ENCODE measurements at regions not wholly inside any gene's neighbourhood (a gene's known extent, or its start where the extent isn't known, plus 50 kb on each side); places are given as distances from the start of the nearest gene placed in this dataset.

DNA sequence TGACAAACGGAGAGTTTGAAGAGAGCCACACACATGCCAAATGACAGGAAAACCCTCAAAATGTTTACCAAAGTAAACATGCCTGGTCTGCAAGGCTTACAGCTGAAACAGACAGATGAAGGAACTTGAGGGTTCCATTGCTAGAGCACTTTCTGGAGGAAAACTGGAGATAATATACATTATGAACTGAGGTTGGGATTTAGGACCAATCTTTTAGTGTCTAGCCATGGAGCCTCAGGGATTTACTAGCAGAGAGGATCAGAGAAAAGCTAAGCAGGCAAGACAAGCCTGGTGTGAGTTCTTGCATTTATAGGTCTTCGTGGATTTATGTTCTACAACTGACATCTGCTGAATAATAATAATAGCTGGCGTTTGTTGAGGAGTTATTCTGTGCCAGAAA, 205.3 kb downstream of the AEBP2 start:
- no peaks in the 10 kb centered on the region for H4K20me1 ChIP-seq (ENCODE audit: insufficient read depth, low read length)
- no peaks in the 10 kb centered on the region for H3K79me2 ChIP-seq (ENCODE audit: low read length)
- no peak overlapping the region for H3K4me3 ChIP-seq (ENCODE audit: low read length)
- H3K9me3 ChIP-seq (ENCODE audit: insufficient read depth, low read length), result no peaks in the 10 kb centered on the region
- no peak overlapping the region for H3K27ac ChIP-seq (ENCODE audit: low read length)
- H3K27me3 ChIP-seq (ENCODE audit: low read depth, low read length), result no peaks in the 10 kb centered on the region
- no peaks in the 10 kb centered on the region for H3K36me3 ChIP-seq (replicated peaks; ENCODE audit: low read depth, low read length)
- TF ChIP-seq CTCF (IDR thresholded peaks at IDR 0.05; ENCODE audit: low read depth, low read length) (no peak), EZH2phosphoT487 (IDR thresholded peaks at IDR 0.05; ENCODE audit: low read depth) (no peak)
- H3K4me1 ChIP-seq (ENCODE audit: low read length), result no peaks in the 10 kb centered on the region
- no peak overlapping the region for H3K9ac ChIP-seq (ENCODE audit: low read length)
- H2AFZ ChIP-seq (ENCODE audit: low read depth, low read length), result no peak overlapping the region
- H3K4me2 ChIP-seq (ENCODE audit: low read length), result no peak overlapping the region

DNA sequence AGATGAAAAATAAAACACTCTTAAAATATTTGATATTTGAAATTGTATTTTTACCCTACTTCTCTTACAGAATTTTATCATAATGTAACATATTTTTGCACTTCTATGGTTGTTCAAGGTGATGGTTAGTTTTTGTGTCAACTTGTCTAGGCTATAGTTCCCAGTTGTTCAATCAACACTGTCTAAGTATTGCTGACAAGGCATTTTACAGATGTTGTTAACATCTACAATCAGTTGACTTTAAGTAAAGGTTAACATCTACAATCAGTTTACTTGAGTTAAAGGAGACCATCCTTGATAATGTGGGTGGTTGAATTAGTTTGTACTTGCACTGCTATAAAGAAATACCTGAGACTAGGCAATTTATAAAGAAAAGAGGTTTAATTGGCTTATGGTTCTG, 206.5 kb downstream of the AEBP2 start:
- Histone ChIP-seq H3K79me2 (ENCODE audit: low read length) (no peaks in the 10 kb centered on the region), H3K27ac (ENCODE audit: low read length) (no peak overlapping the region), H4K20me1 (ENCODE audit: insufficient read depth, low read length) (no peaks in the 10 kb centered on the region), H3K4me1 (ENCODE audit: low read length) (no peaks in the 10 kb centered on the region), H3K27me3 (ENCODE audit: low read depth, low read length) (no peaks in the 10 kb centered on the region), H2AFZ (ENCODE audit: low read depth, low read length) (no peak overlapping the region), H3K9me3 (ENCODE audit: insufficient read depth, low read length) (no peaks in the 10 kb centered on the region), H3K36me3 (replicated peaks; ENCODE audit: low read depth, low read length) (no peaks in the 10 kb centered on the region), H3K4me2 (ENCODE audit: low read length) (no peak overlapping the region), H3K4me3 (ENCODE audit: low read length) (no peak overlapping the region), H3K9ac (ENCODE audit: low read length) (no peak overlapping the region)
- no peak for TF ChIP-seq EZH2phosphoT487 (IDR thresholded peaks at IDR 0.05; ENCODE audit: low read depth)

- H3K4me2 ChIP-seq (ENCODE audit: low read length), result no peak overlapping the region
- H3K4me1 ChIP-seq (ENCODE audit: low read length), result no peaks in the 10 kb centered on the region
- H3K27ac ChIP-seq (ENCODE audit: low read length), result no peak overlapping the region
- H3K9me3 ChIP-seq (ENCODE audit: insufficient read depth, low read length), result no peaks in the 10 kb centered on the region
- no peak for TF ChIP-seq CTCF (IDR thresholded peaks at IDR 0.05; ENCODE audit: low read depth, low read length)
- no peak for TF ChIP-seq EZH2phosphoT487 (IDR thresholded peaks at IDR 0.05; ENCODE audit: low read depth)
- no peak overlapping the region for H2AFZ ChIP-seq (ENCODE audit: low read depth, low read length)
- H3K9ac ChIP-seq (ENCODE audit: low read length), result no peak overlapping the region
- H3K79me2 ChIP-seq (ENCODE audit: low read length), result no peaks in the 10 kb centered on the region
- H3K27me3 ChIP-seq (ENCODE audit: low read depth, low read length), result no peaks in the 10 kb centered on the region
- no peaks in the 10 kb centered on the region for H3K36me3 ChIP-seq (replicated peaks; ENCODE audit: low read depth, low read length)
- no peaks in the 10 kb centered on the region for H4K20me1 ChIP-seq (ENCODE audit: insufficient read depth, low read length)
- H3K4me3 ChIP-seq (ENCODE audit: low read length), result no peak overlapping the region
Measured at GRCh38 chr12:19646599-19646998, 207.3 kb downstream of the AEBP2 start.

GRCh38 chr12:19647806-19648556, 208.7 kb downstream of the AEBP2 start:
- H3K4me2 ChIP-seq (ENCODE audit: low read length), result no peak overlapping the region
- no peak overlapping the region for H2AFZ ChIP-seq (ENCODE audit: low read depth, low read length)
- H3K4me1 ChIP-seq (ENCODE audit: low read length), result no peaks in the 10 kb centered on the region
- no peak overlapping the region for H3K4me3 ChIP-seq (ENCODE audit: low read length)
- no peaks in the 10 kb centered on the region for H3K27me3 ChIP-seq (ENCODE audit: low read depth, low read length)
- no peak overlapping the region for H3K27ac ChIP-seq (ENCODE audit: low read length)
- no peaks in the 10 kb centered on the region for H3K9me3 ChIP-seq (ENCODE audit: insufficient read depth, low read length)
- no peaks in the 10 kb centered on the region for H3K79me2 ChIP-seq (ENCODE audit: low read length)
- no peak for TF ChIP-seq CTCF (IDR thresholded peaks at IDR 0.05; ENCODE audit: low read depth, low read length)
- TF ChIP-seq EZH2phosphoT487 (IDR thresholded peaks at IDR 0.05; ENCODE audit: low read depth), result no peak
- no peak overlapping the region for H3K9ac ChIP-seq (ENCODE audit: low read length)
- H4K20me1 ChIP-seq (ENCODE audit: insufficient read depth, low read length), result no peaks in the 10 kb centered on the region
- H3K36me3 ChIP-seq (replicated peaks; ENCODE audit: low read depth, low read length), result no peaks in the 10 kb centered on the region

Data from OCI-LY3 (cell line).